Natural killer cell (primary cell): ENCODE measurements at regions not wholly inside any gene's neighbourhood (a gene's known extent, or its start where the extent isn't known, plus 50 kb on each side); places are given as distances from the start of the nearest gene placed in this dataset.

ENCODE experiments used
- ATAC-seq, 3 donors: fragments of 150-1000 bp in 2 of 3; fragments of 200-7000 bp in 1 of 3; cut with Tn5 transposase; 1 replicate in 1 of 3; 2 replicates in 2 of 3; pipeline ENCODE4 v1.10.0; 2021; ENCODE audit warnings: mild to moderate bottlenecking in 2 of 3, moderate library complexity in 2 of 3
- DNase-seq, 2 donors: peaks; one replicate each; pipeline versions ENCODE4 v3.0.0 to v3.0.0-alpha.2; 2013 to 2021; ENCODE audit warnings: mixed read lengths in 1 of 2
- H3K27ac ChIP-seq: one replicate; pipeline ENCODE4 v1.5.1; 2013; ENCODE audit warnings: mild to moderate bottlenecking, low read length
- H3K27me3 ChIP-seq: one replicate; pipeline ENCODE4 v1.6.1; 2013; ENCODE audit warnings: low read length; ENCODE audit not compliant: control insufficient read depth, insufficient read depth
- H3K36me3 ChIP-seq: one replicate; pipeline ENCODE4 v1.6.1; 2013; ENCODE audit warnings: low read length; ENCODE audit not compliant: control insufficient read depth, insufficient read depth
- H3K4me1 ChIP-seq: one replicate; pipeline ENCODE4 v1.6.1; 2013; ENCODE audit warnings: low read length; ENCODE audit not compliant: control insufficient read depth, insufficient read depth
- H3K4me3 ChIP-seq: one replicate; pipeline ENCODE4 v1.5.1; 2013; ENCODE audit warnings: low read length
- H3K9me3 ChIP-seq: one replicate; pipeline ENCODE4 v1.6.1; 2013; ENCODE audit warnings: low read length; ENCODE audit not compliant: control insufficient read depth, insufficient read depth
- H3K27ac Mint-ChIP-seq, 2 donors: one replicate each; pipeline ENCODE4 v1.8.0; 2022; ENCODE audit warnings: mild to moderate bottlenecking in 2 of 2, mixed read lengths in 2 of 2, moderate library complexity in 1 of 2
- H3K27me3 Mint-ChIP-seq, 2 donors: one replicate each; pipeline ENCODE4 v1.8.0; 2022; ENCODE audit warnings: low read depth in 2 of 2, mixed read lengths in 2 of 2
- H3K36me3 Mint-ChIP-seq: one replicate; pipeline ENCODE4 v1.8.0; 2022; ENCODE audit warnings: mixed read lengths
- H3K4me1 Mint-ChIP-seq, 2 donors: one replicate each; pipeline ENCODE4 v1.8.0; 2022; ENCODE audit warnings: mixed read lengths in 2 of 2
- H3K4me3 Mint-ChIP-seq: one replicate; pipeline ENCODE4 v1.8.0; 2022; ENCODE audit warnings: mild to moderate bottlenecking, moderate library complexity, mixed read lengths
- H3K9me3 Mint-ChIP-seq, 2 donors: one replicate each; pipeline ENCODE4 v1.8.0; 2022; ENCODE audit warnings: mixed read lengths in 2 of 2
- CTCF ChIP-seq: fragments of 200-600 bp; IDR thresholded peaks from one replicate; pipeline ENCODE4 v1.8.0; 2022; ENCODE audit warnings: antibody characterized with exemption
- WGBS: methylation state at CpG from one replicate; pipeline ENCODE4 v1.1.7; 2013; ENCODE audit warnings: missing lambda C conversion rate; ENCODE audit not compliant: insufficient coverage; 5-methylcytosine and 5-hydroxymethylcytosine counted together
- intact Hi-C: fragments of 100-400 bp; cut with micrococcal nuclease; formaldehyde crosslinking; loops from one replicate; pipeline ENCODE4 v1.14.2; 2022

GRCh38 chr12:107219301-107219700 lies 126.0 kb upstream of the CRY1 start:
- Mint-ChIP-seq H3K27me3 (peaks cover 21 to 29% of the 10 kb centered on the region in 2 donors), H3K9me3 (no peaks in the 10 kb centered on the region), H3K4me1 (no peaks in the 10 kb centered on the region), H3K4me3 (no peak overlapping the region), H3K27ac (no peak overlapping the region), H3K36me3 (no peaks in the 10 kb centered on the region)
- TF ChIP-seq CTCF = no peak
- Histone ChIP-seq H3K4me3 (no peak overlapping the region), H3K36me3 (no peaks in the 10 kb centered on the region), H3K9me3 (no peaks in the 10 kb centered on the region), H3K4me1 (no peaks in the 10 kb centered on the region), H3K27ac (no peak overlapping the region), H3K27me3 (no peaks in the 10 kb centered on the region)
- DNase-seq = no peak
- intact Hi-C loops = no loop called here
- 80% methylated on average over 1 of the region's 3 CpGs for WGBS
- no peak for ATAC-seq

- Histone ChIP-seq H3K27me3 (no peaks in the 10 kb centered on the region), H3K4me3 (no peak overlapping the region), H3K4me1 (no peaks in the 10 kb centered on the region), H3K27ac (no peak overlapping the region), H3K9me3 (no peaks in the 10 kb centered on the region), H3K36me3 (no peaks in the 10 kb centered on the region)
- H3K27me3 Mint-ChIP-seq = peaks cover 26 to 29% of the 10 kb centered on the region in 2 donors
- H3K36me3 Mint-ChIP-seq = no peaks in the 10 kb centered on the region
- H3K4me3 Mint-ChIP-seq = no peak overlapping the region
- H3K9me3 Mint-ChIP-seq = no peaks in the 10 kb centered on the region
- no peaks in the 10 kb centered on the region for H3K4me1 Mint-ChIP-seq
- ATAC-seq = no peak
- no peak for TF ChIP-seq CTCF
- intact Hi-C loops = no loop called here
- H3K27ac Mint-ChIP-seq = no peak overlapping the region
- no peak for DNase-seq
These were observed 128.6 kb upstream of the CRY1 start for GRCh38 chr12:107221913-107222312.

GRCh38 chr12:107223821-107224220 lies 130.5 kb upstream of the CRY1 start:
- H3K4me3 Mint-ChIP-seq = no peak overlapping the region
- intact Hi-C loops = no loop called here
- Histone ChIP-seq H3K36me3 (no peaks in the 10 kb centered on the region), H3K27me3 (no peaks in the 10 kb centered on the region), H3K27ac (no peak overlapping the region), H3K4me1 (no peaks in the 10 kb centered on the region), H3K4me3 (no peak overlapping the region), H3K9me3 (no peaks in the 10 kb centered on the region)
- ATAC-seq (no peak), DNase-seq (no peak)
- WGBS = 88% methylated on average over 5 of the region's 5 CpGs
- H3K4me1 Mint-ChIP-seq = no peaks in the 10 kb centered on the region
- H3K27ac Mint-ChIP-seq = no peak overlapping the region
- no peaks in the 10 kb centered on the region for H3K9me3 Mint-ChIP-seq
- H3K36me3 Mint-ChIP-seq = no peaks in the 10 kb centered on the region
- peaks cover 26 to 29% of the 10 kb centered on the region in 2 donors for H3K27me3 Mint-ChIP-seq
- TF ChIP-seq CTCF = no peak

GRCh38 chr12:107225635-107226034 lies 132.3 kb upstream of the CRY1 start:
- DNase-seq (no peak), ATAC-seq (no peak)
- TF ChIP-seq CTCF = no peak
- Mint-ChIP-seq H3K36me3 (no peaks in the 10 kb centered on the region), H3K9me3 (no peaks in the 10 kb centered on the region), H3K4me1 (no peaks in the 10 kb centered on the region), H3K27ac (no peak overlapping the region), H3K4me3 (no peak overlapping the region), H3K27me3 (peaks cover 20 to 22% of the 10 kb centered on the region in 2 donors)
- Histone ChIP-seq H3K4me1 (no peaks in the 10 kb centered on the region), H3K4me3 (no peak overlapping the region), H3K36me3 (no peaks in the 10 kb centered on the region), H3K27me3 (no peaks in the 10 kb centered on the region), H3K9me3 (no peaks in the 10 kb centered on the region), H3K27ac (no peak overlapping the region)
- 90% methylated on average over 4 of the region's 6 CpGs for WGBS
- intact Hi-C loops = no loop called here
